HEK293 (cell line): ENCODE measurements at regions not wholly inside any gene's neighbourhood (a gene's known extent, or its start where the extent isn't known, plus 50 kb on each side); places are given as distances from the start of the nearest gene placed in this dataset.

ENCODE experiments used
- CTCF ChIA-PET: fragments of 350-600 bp; formaldehyde crosslinking; extraction: SDS; loops from one replicate; lab custom pipeline; 2021; ENCODE audit warnings: antibody characterized with exemption; lab: Yijun Ruan, JAX
- POLR2A ChIA-PET: fragments of 300-600 bp; formaldehyde crosslinking; extraction: SDS; loops from one replicate; lab custom pipeline; 2020; ENCODE audit warnings: antibody characterized with exemption, inconsistent platforms; lab: Yijun Ruan, JAX
- H3K27ac ChIP-seq: fragments of 200-500 bp; sonication (Bioruptor generic); 2 replicates; pipeline ENCODE4 v1.5.1; 2014; ENCODE audit warnings: low read depth, low read length, control low read depth, inconsistent platforms; ENCODE audit errors: extremely low read depth
- H3K36me3 ChIP-seq, 2 experiments: fragments of 200-500 bp in 1 of 2; sonication (Bioruptor generic) in 1 of 2; 1 replicate in 1 of 2; 2 replicates in 1 of 2; pipeline ENCODE4 v1.5.1; 2014 to 2017; ENCODE audit warnings: inconsistent platforms in 2 of 2, low read length in 2 of 2; ENCODE audit not compliant: control insufficient read depth in 2 of 2, insufficient read depth in 1 of 2
- H3K4me1 ChIP-seq: fragments of 200-500 bp; sonication (Bioruptor generic); 2 replicates; pipeline ENCODE4 v1.5.1; 2014; ENCODE audit warnings: mild to moderate bottlenecking, low read length, inconsistent platforms; ENCODE audit not compliant: control insufficient read depth, insufficient read depth
- H3K4me3 ChIP-seq: 2 replicates; pipeline ENCODE4 v1.5.1; 2011; ENCODE audit warnings: low read depth, mild to moderate bottlenecking, control low read depth, low read length, moderate library complexity
- H3K9me3 ChIP-seq: fragments of 200-500 bp; sonication (Bioruptor generic); 2 replicates; pipeline ENCODE4 v1.5.1; 2014; ENCODE audit warnings: low read depth, low read length, inconsistent platforms; ENCODE audit not compliant: control insufficient read depth, insufficient read depth
- BCL6B ChIP-seq: fragments of 450-650 bp; formaldehyde crosslinking; IDR thresholded peaks from 2 replicates; pipeline ENCODE4 v1.5.1; 2017; ENCODE audit warnings: missing biosample characterization, missing genetic modification characterization
- HOXD13 ChIP-seq: sonication (generic); formaldehyde crosslinking; IDR thresholded peaks from 2 replicates; pipeline ENCODE4 v1.8.0; 2022; ENCODE audit warnings: missing genetic modification reagents, borderline replicate concordance
- KLF9 ChIP-seq: fragments of 450-650 bp; formaldehyde crosslinking; IDR thresholded peaks from 2 replicates; pipeline ENCODE4 v1.5.1; 2016; ENCODE audit warnings: missing biosample characterization, missing genetic modification characterization, low read depth
- MYNN ChIP-seq: fragments of 450-650 bp; formaldehyde crosslinking; IDR thresholded peaks from 2 replicates; pipeline ENCODE4 v1.5.1; 2016; ENCODE audit warnings: missing biosample characterization, missing genetic modification characterization, borderline replicate concordance
- MZF1 ChIP-seq: fragments of 450-650 bp; formaldehyde crosslinking; IDR thresholded peaks from 2 replicates; pipeline ENCODE4 v1.5.1; 2017; ENCODE audit warnings: missing biosample characterization, missing genetic modification characterization, borderline replicate concordance
- PRDM1 ChIP-seq: fragments of 450-650 bp; formaldehyde crosslinking; IDR thresholded peaks from 2 replicates; pipeline ENCODE4; 2016; ENCODE audit warnings: missing biosample characterization, missing genetic modification characterization
- SCRT1 ChIP-seq: fragments of 450-650 bp; formaldehyde crosslinking; IDR thresholded peaks from 2 replicates; pipeline ENCODE4 v1.5.1; 2016; ENCODE audit warnings: missing biosample characterization, missing genetic modification characterization, borderline replicate concordance
- TRIM28 ChIP-seq: IDR thresholded peaks from 2 replicates; pipeline ENCODE4 v1.6.1; 2011; ENCODE audit warnings: low read length, control low read depth, borderline replicate concordance
- YY2 ChIP-seq: fragments of 450-650 bp; formaldehyde crosslinking; IDR thresholded peaks from 2 replicates; pipeline ENCODE4 v1.5.1; 2016; ENCODE audit warnings: missing biosample characterization, missing genetic modification characterization
- ZFP3 ChIP-seq: fragments of 450-650 bp; formaldehyde crosslinking; IDR thresholded peaks from 2 replicates; pipeline ENCODE4 v1.5.1; 2016; ENCODE audit warnings: low read depth, missing biosample characterization, missing genetic modification characterization
- ZNF132 ChIP-seq: fragments of 450-650 bp; formaldehyde crosslinking; IDR thresholded peaks from 2 replicates; pipeline ENCODE4 v1.5.1; 2017; ENCODE audit warnings: missing biosample characterization, missing genetic modification characterization, borderline replicate concordance
- ZNF133 ChIP-seq: fragments of 450-650 bp; formaldehyde crosslinking; IDR thresholded peaks from 2 replicates; pipeline ENCODE4 v1.5.1; 2016; ENCODE audit warnings: missing biosample characterization, missing genetic modification characterization
- ZNF140 ChIP-seq: fragments of 450-650 bp; formaldehyde crosslinking; IDR thresholded peaks from 2 replicates; pipeline ENCODE4 v1.5.1; 2016; ENCODE audit warnings: missing biosample characterization, missing genetic modification characterization
- ZNF2 ChIP-seq: fragments of 450-650 bp; formaldehyde crosslinking; IDR thresholded peaks from 2 replicates; pipeline ENCODE4 v1.5.1; 2016; ENCODE audit warnings: missing biosample characterization, missing genetic modification characterization
- ZNF221 ChIP-seq: fragments of 450-650 bp; formaldehyde crosslinking; IDR thresholded peaks from 2 replicates; pipeline ENCODE4 v1.5.1; 2017; ENCODE audit warnings: missing biosample characterization, missing genetic modification characterization, borderline replicate concordance
- ZNF239 ChIP-seq: fragments of 450-650 bp; formaldehyde crosslinking; IDR thresholded peaks from 2 replicates; pipeline ENCODE4 v1.5.1; 2016; ENCODE audit warnings: missing biosample characterization, missing genetic modification characterization
- ZNF394 ChIP-seq: fragments of 450-650 bp; formaldehyde crosslinking; IDR thresholded peaks from 2 replicates; pipeline ENCODE4 v1.5.1; 2016; ENCODE audit warnings: missing biosample characterization, missing genetic modification characterization, mild to moderate bottlenecking, moderate library complexity, borderline replicate concordance
- ZNF433 ChIP-seq: fragments of 450-650 bp; formaldehyde crosslinking; IDR thresholded peaks from 2 replicates; pipeline ENCODE4 v1.5.1; 2016; ENCODE audit warnings: missing biosample characterization, missing genetic modification characterization, low read depth
- ZNF513 ChIP-seq: fragments of 450-650 bp; IDR thresholded peaks from 2 replicates; pipeline ENCODE4 v1.5.1; 2018; ENCODE audit warnings: missing biosample characterization, missing genetic modification characterization
- ZNF521 ChIP-seq: fragments of 450-650 bp; formaldehyde crosslinking; IDR thresholded peaks from 2 replicates; pipeline ENCODE4 v1.5.1; 2017; ENCODE audit warnings: missing biosample characterization, mild to moderate bottlenecking, missing genetic modification characterization
- ZNF530 ChIP-seq: fragments of 450-650 bp; formaldehyde crosslinking; IDR thresholded peaks from 2 replicates; pipeline ENCODE4 v1.5.1; 2016; ENCODE audit warnings: low read depth, missing biosample characterization, missing genetic modification characterization
- ZNF561 ChIP-seq: fragments of 450-650 bp; IDR thresholded peaks from 2 replicates; pipeline ENCODE4 v1.5.1; 2018; ENCODE audit warnings: missing biosample characterization, missing genetic modification characterization, borderline replicate concordance
- ZNF658 ChIP-seq: fragments of 450-650 bp; formaldehyde crosslinking; IDR thresholded peaks from 2 replicates; pipeline ENCODE4; 2016; ENCODE audit warnings: missing biosample characterization, missing genetic modification characterization
- TF ChIP-seq, protein P1 (sequence below): fragments of 450-650 bp; formaldehyde crosslinking; IDR thresholded peaks from 2 replicates; pipeline ENCODE4 v1.5.1; 2017; ENCODE audit warnings: missing biosample characterization, missing genetic modification characterization
- TF ChIP-seq, protein P2 (sequence below): fragments of 450-650 bp; formaldehyde crosslinking; IDR thresholded peaks from 2 replicates; pipeline ENCODE4 v1.5.1; 2016; ENCODE audit warnings: missing biosample characterization, missing genetic modification characterization
- TF ChIP-seq, protein P3 (sequence below): fragments of 450-650 bp; formaldehyde crosslinking; IDR thresholded peaks from 2 replicates; pipeline ENCODE4 v1.5.1; 2016; ENCODE audit warnings: missing biosample characterization, missing genetic modification characterization

DNA sequence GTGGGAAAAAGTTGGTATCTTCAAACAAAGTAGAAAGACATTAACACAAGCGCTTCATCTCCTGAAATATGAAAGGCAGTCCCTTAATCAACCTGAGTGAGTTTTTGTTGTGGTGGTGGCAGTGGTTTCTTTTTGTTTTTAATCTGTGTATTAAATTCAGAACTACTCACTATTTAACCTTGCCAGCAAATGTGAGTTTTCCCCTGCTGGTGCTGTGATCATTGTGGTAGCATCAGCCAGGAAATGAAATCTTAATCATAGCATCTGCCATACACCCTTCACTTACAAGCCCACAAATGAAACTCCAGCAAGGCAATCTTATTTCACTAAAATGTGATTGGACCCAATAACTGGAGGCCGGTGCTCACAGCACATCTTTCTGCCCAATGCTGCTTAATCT, 229.7 kb downstream of the SHOX2 start (continued):
- TF ChIP-seq, protein P1, sequence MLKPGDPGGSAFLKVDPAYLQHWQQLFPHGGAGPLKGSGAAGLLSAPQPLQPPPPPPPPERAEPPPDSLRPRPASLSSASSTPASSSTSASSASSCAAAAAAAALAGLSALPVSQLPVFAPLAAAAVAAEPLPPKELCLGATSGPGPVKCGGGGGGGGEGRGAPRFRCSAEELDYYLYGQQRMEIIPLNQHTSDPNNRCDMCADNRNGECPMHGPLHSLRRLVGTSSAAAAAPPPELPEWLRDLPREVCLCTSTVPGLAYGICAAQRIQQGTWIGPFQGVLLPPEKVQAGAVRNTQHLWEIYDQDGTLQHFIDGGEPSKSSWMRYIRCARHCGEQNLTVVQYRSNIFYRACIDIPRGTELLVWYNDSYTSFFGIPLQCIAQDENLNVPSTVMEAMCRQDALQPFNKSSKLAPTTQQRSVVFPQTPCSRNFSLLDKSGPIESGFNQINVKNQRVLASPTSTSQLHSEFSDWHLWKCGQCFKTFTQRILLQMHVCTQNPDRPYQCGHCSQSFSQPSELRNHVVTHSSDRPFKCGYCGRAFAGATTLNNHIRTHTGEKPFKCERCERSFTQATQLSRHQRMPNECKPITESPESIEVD (tag by site-specific recombination): no peak
- TF ChIP-seq ZNF530 (no peak), ZNF221 (tag by site-specific recombination) (no peak), ZNF239 (tag by site-specific recombination) (no peak), BCL6B (tag by site-specific recombination) (no peak)
- TF ChIP-seq, protein P2, sequence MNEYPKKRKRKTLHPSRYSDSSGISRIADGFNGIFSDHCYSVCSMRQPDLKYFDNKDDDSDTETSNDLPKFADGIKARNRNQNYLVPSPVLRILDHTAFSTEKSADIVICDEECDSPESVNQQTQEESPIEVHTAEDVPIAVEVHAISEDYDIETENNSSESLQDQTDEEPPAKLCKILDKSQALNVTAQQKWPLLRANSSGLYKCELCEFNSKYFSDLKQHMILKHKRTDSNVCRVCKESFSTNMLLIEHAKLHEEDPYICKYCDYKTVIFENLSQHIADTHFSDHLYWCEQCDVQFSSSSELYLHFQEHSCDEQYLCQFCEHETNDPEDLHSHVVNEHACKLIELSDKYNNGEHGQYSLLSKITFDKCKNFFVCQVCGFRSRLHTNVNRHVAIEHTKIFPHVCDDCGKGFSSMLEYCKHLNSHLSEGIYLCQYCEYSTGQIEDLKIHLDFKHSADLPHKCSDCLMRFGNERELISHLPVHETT (tag by site-specific recombination): no peak
- TF ChIP-seq, protein P3, sequence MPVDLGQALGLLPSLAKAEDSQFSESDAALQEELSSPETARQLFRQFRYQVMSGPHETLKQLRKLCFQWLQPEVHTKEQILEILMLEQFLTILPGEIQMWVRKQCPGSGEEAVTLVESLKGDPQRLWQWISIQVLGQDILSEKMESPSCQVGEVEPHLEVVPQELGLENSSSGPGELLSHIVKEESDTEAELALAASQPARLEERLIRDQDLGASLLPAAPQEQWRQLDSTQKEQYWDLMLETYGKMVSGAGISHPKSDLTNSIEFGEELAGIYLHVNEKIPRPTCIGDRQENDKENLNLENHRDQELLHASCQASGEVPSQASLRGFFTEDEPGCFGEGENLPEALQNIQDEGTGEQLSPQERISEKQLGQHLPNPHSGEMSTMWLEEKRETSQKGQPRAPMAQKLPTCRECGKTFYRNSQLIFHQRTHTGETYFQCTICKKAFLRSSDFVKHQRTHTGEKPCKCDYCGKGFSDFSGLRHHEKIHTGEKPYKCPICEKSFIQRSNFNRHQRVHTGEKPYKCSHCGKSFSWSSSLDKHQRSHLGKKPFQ (tag by site-specific recombination): no peak

GRCh38 chr3:157872902-157873301, 233.3 kb downstream of the SHOX2 start:
- ChIA-PET CTCF (no interaction called here), POLR2A (no interaction called here)
- Histone ChIP-seq H3K9me3 (no peaks in the 10 kb centered on the region), H3K4me3 (no peak overlapping the region), H3K36me3 (no peaks in the 10 kb centered on the region), H3K4me1 (no peaks in the 10 kb centered on the region), H3K27ac (no peak overlapping the region)
- TF ChIP-seq ZNF521 (tag by site-specific recombination) (no peak), ZNF2 (tag by site-specific recombination) (no peak), ZNF513 (tag by site-specific recombination) (no peak), ZNF433 (tag by site-specific recombination) (no peak), HOXD13 (CRISPR knock-in tag) (no peak), TRIM28 (no peak), MYNN (tag by site-specific recombination) (no peak), ZNF132 (tag by site-specific recombination) (no peak), ZNF394 (no peak), ZNF658 (tag by site-specific recombination) (no peak), KLF9 (tag by site-specific recombination) (no peak), MZF1 (no peak), ZFP3 (tag by site-specific recombination) (no peak), PRDM1 (tag by site-specific recombination) (no peak), ZNF140 (tag by site-specific recombination) (no peak), YY2 (tag by site-specific recombination) (no peak), ZNF561 (no peak), ZNF133 (tag by site-specific recombination) (no peak), BCL6B (tag by site-specific recombination) (no peak), SCRT1 (no peak)
